22Rv1 (cell line): ENCODE measurements at regions not wholly inside any gene's neighbourhood (a gene's known extent, or its start where the extent isn't known, plus 50 kb on each side); places are given as distances from the start of the nearest gene placed in this dataset.

ENCODE experiments used
- ZFX ChIP-seq: fragments of 450-650 bp; IDR thresholded peaks from 2 replicates; pipeline ENCODE4 v1.6.1; 2017; ENCODE audit warnings: antibody characterized with exemption, borderline replicate concordance
- TF ChIP-seq, protein P1 (sequence below): fragments of 450-650 bp; IDR thresholded peaks from 2 replicates; pipeline ENCODE4 v1.5.1; 2017; ENCODE audit warnings: mild to moderate bottlenecking

DNA sequence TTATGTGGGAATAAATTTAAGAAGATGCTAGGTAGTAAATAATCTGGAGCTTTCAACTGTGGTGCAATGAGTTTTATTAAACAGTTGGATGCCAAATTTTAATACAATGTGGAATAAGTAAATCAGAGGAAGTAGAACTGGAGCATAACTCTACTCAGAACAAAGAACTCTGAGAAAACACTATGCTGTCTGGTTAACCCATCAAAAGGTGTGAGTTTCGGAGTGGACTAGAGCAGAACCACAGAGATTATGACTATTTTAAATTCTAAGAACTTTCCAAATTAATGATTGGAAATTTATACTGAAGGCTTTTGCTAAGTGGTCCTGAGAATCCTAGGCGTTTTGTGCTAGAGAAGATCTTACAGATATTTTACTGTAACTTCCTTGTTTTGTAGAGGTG is 132.2 kb downstream of the NTMT2 start:
- TF ChIP-seq, protein P1, sequence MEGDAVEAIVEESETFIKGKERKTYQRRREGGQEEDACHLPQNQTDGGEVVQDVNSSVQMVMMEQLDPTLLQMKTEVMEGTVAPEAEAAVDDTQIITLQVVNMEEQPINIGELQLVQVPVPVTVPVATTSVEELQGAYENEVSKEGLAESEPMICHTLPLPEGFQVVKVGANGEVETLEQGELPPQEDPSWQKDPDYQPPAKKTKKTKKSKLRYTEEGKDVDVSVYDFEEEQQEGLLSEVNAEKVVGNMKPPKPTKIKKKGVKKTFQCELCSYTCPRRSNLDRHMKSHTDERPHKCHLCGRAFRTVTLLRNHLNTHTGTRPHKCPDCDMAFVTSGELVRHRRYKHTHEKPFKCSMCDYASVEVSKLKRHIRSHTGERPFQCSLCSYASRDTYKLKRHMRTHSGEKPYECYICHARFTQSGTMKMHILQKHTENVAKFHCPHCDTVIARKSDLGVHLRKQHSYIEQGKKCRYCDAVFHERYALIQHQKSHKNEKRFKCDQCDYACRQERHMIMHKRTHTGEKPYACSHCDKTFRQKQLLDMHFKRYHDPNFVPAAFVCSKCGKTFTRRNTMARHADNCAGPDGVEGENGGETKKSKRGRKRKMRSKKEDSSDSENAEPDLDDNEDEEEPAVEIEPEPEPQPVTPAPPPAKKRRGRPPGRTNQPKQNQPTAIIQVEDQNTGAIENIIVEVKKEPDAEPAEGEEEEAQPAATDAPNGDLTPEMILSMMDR: no peak
- TF ChIP-seq ZFX: no peak
